ENCODE measurements at regions not wholly inside any gene's neighbourhood (a gene's known extent, or its start where the extent isn't known, plus 50 kb on each side); places are given as distances from the start of the nearest gene placed in this dataset.

- Histone ChIP-seq H3K27me3 (ENCODE audit: control insufficient read depth, insufficient read depth, low read length) (no peaks in the 10 kb centered on the region), H3K9me3 (ENCODE audit: control insufficient read depth, insufficient read depth, low read length) (no peaks in the 10 kb centered on the region), H3K4me3 (ENCODE audit: low read length) (no peak overlapping the region), H3K36me3 (ENCODE audit: control insufficient read depth, insufficient read depth, low read length) (no peaks in the 10 kb centered on the region), H3K27ac (ENCODE audit: low read length) (no peak overlapping the region), H3K4me1 (ENCODE audit: control insufficient read depth, insufficient read depth, low read length) (no peaks in the 10 kb centered on the region)
- TF ChIP-seq, protein P1, sequence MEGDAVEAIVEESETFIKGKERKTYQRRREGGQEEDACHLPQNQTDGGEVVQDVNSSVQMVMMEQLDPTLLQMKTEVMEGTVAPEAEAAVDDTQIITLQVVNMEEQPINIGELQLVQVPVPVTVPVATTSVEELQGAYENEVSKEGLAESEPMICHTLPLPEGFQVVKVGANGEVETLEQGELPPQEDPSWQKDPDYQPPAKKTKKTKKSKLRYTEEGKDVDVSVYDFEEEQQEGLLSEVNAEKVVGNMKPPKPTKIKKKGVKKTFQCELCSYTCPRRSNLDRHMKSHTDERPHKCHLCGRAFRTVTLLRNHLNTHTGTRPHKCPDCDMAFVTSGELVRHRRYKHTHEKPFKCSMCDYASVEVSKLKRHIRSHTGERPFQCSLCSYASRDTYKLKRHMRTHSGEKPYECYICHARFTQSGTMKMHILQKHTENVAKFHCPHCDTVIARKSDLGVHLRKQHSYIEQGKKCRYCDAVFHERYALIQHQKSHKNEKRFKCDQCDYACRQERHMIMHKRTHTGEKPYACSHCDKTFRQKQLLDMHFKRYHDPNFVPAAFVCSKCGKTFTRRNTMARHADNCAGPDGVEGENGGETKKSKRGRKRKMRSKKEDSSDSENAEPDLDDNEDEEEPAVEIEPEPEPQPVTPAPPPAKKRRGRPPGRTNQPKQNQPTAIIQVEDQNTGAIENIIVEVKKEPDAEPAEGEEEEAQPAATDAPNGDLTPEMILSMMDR (IDR thresholded peaks at IDR 0.05) = no peak
- H3K4me3 Mint-ChIP-seq = no peak overlapping the region
- no peaks in the 10 kb centered on the region for H3K27me3 Mint-ChIP-seq (ENCODE audit: low read depth in 2 of 2)
- intact Hi-C loops (cut with micrococcal nuclease) = no loop called here
- H3K27ac Mint-ChIP-seq = no peak overlapping the region
- peaks cover 8 to 13% of the 10 kb centered on the region in 2 donors for H3K9me3 Mint-ChIP-seq
- H3K36me3 Mint-ChIP-seq = no peaks in the 10 kb centered on the region
- no peaks in the 10 kb centered on the region for H3K4me1 Mint-ChIP-seq
- ATAC-seq = no peak
- WGBS (ENCODE audit: insufficient coverage) = no CpG with 5 or more reads among the region's 1 CpG
- no peak for DNase-seq
Measured at GRCh38 chr3:28980131-28980530, 300.7 kb upstream of the RBMS3 start.

DNA sequence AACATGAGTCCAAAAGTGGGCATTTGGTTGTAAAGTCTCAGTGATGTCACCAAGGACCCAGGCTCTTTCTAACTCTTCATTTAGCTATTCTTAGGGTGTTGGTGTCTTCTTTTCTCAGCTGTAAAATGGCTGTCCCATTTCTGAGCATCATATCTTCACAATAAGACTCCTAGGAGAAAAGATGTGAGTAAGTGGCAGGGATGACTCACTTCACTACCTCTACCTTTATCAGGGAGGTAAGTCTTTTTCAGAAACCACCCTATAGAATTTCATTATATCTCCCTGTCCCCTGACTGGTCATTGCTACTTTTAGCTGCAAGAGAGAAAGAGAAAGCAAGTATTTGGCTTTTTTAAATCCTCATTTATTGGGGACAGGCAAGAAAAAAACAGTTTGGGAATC is 300.2 kb upstream of the RBMS3 start:
- no peaks in the 10 kb centered on the region for H3K27me3 Mint-ChIP-seq (ENCODE audit: low read depth in 2 of 2)
- TF ChIP-seq, protein P1 (IDR thresholded peaks at IDR 0.05) = no peak
- H3K36me3 ChIP-seq (ENCODE audit: control insufficient read depth, insufficient read depth, low read length) = no peaks in the 10 kb centered on the region
- no peaks in the 10 kb centered on the region for H3K4me1 Mint-ChIP-seq
- DNase-seq = no peak
- no peak for ATAC-seq
- H3K4me3 Mint-ChIP-seq = no peak overlapping the region
- no peaks in the 10 kb centered on the region for H3K36me3 Mint-ChIP-seq
- no peak overlapping the region for H3K4me3 ChIP-seq (ENCODE audit: low read length)
- H3K27me3 ChIP-seq (ENCODE audit: control insufficient read depth, insufficient read depth, low read length) = no peaks in the 10 kb centered on the region
- H3K4me1 ChIP-seq (ENCODE audit: control insufficient read depth, insufficient read depth, low read length) = no peaks in the 10 kb centered on the region
- no peak overlapping the region for H3K27ac ChIP-seq (ENCODE audit: low read length)
- no peak overlapping the region for H3K27ac Mint-ChIP-seq
- intact Hi-C loops (cut with micrococcal nuclease) = no loop called here
- peaks cover 10 to 13% of the 10 kb centered on the region in 2 donors for H3K9me3 Mint-ChIP-seq
- H3K9me3 ChIP-seq (ENCODE audit: control insufficient read depth, insufficient read depth, low read length) = no peaks in the 10 kb centered on the region

DNA sequence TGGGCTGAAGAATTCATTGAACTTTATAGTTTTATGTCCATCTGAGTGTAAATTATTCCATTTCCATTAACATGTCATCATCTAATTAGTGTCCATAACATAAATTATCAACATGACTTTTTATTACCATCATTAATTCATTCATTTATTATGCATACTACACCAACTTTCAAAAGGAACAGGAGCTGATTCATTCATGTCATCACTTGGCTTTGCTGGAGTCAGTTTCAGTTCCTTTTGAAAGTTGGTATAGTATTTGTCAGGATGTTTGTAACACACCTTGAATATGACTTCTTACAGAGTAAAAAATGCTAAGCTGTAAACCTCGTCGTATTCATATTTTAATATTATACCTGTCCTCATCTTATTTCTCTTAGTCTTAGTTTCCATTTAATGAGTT is 298.0 kb upstream of the RBMS3 start:
- Histone ChIP-seq H3K4me3 (ENCODE audit: low read length) (no peak overlapping the region), H3K36me3 (ENCODE audit: control insufficient read depth, insufficient read depth, low read length) (no peaks in the 10 kb centered on the region), H3K9me3 (ENCODE audit: control insufficient read depth, insufficient read depth, low read length) (no peaks in the 10 kb centered on the region), H3K27ac (ENCODE audit: low read length) (no peak overlapping the region), H3K4me1 (ENCODE audit: control insufficient read depth, insufficient read depth, low read length) (no peaks in the 10 kb centered on the region), H3K27me3 (ENCODE audit: control insufficient read depth, insufficient read depth, low read length) (no peaks in the 10 kb centered on the region)
- no peaks in the 10 kb centered on the region for H3K27me3 Mint-ChIP-seq (ENCODE audit: low read depth in 2 of 2)
- no CpG with 5 or more reads among the region's 2 CpGs for WGBS (ENCODE audit: insufficient coverage)
- H3K36me3 Mint-ChIP-seq = no peaks in the 10 kb centered on the region
- H3K27ac Mint-ChIP-seq = no peak overlapping the region
- no peak for ATAC-seq
- H3K9me3 Mint-ChIP-seq = peaks cover 4 to 6% of the 10 kb centered on the region in 2 donors
- H3K4me1 Mint-ChIP-seq = no peaks in the 10 kb centered on the region
- TF ChIP-seq, protein P1 (IDR thresholded peaks at IDR 0.05) = no peak
- intact Hi-C loops (cut with micrococcal nuclease) = no loop called here
- no peak overlapping the region for H3K4me3 Mint-ChIP-seq
- DNase-seq = no peak

DNA sequence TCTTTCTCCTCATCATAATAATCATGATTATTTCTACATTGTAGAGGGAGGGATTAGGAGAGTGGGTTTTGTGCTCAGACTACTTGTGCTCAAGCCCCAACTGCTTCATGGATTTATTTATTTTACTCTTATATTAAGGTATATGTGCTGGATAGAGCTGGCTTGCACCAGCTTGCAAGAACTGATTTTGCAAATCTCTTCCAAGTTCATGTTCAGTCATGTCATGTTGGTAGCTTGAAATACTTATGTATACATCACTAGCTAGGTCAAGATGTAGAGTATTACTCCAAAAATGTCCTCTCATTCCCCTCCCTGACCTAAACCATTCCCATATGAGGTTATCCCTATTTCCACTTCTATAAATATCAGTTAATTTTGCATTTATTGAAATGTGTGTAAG is 293.9 kb upstream of the RBMS3 start:
- no peak overlapping the region for H3K27ac Mint-ChIP-seq
- H3K4me1 ChIP-seq (ENCODE audit: control insufficient read depth, insufficient read depth, low read length) = no peaks in the 10 kb centered on the region
- H3K9me3 ChIP-seq (ENCODE audit: control insufficient read depth, insufficient read depth, low read length) = no peaks in the 10 kb centered on the region
- peaks cover 2 to 3% of the 10 kb centered on the region in 2 donors for H3K9me3 Mint-ChIP-seq
- no peaks in the 10 kb centered on the region for H3K4me1 Mint-ChIP-seq
- no peak overlapping the region for H3K4me3 ChIP-seq (ENCODE audit: low read length)
- no peaks in the 10 kb centered on the region for H3K36me3 Mint-ChIP-seq
- no peak for ATAC-seq
- no peak overlapping the region for H3K4me3 Mint-ChIP-seq
- no peaks in the 10 kb centered on the region for H3K36me3 ChIP-seq (ENCODE audit: control insufficient read depth, insufficient read depth, low read length)
- intact Hi-C loops (cut with micrococcal nuclease) = no loop called here
- no peak for DNase-seq
- no peaks in the 10 kb centered on the region for H3K27me3 ChIP-seq (ENCODE audit: control insufficient read depth, insufficient read depth, low read length)
- no peak overlapping the region for H3K27ac ChIP-seq (ENCODE audit: low read length)
- TF ChIP-seq, protein P1 (IDR thresholded peaks at IDR 0.05) = no peak
- H3K27me3 Mint-ChIP-seq (ENCODE audit: low read depth in 2 of 2) = no peaks in the 10 kb centered on the region
